NCI-H446 (cell line): ENCODE measurements at regions not wholly inside any gene's neighbourhood (a gene's known extent, or its start where the extent isn't known, plus 50 kb on each side); places are given as distances from the start of the nearest gene placed in this dataset.

Experiments
- DNase-seq, 2 experiments: peaks; one replicate each; lab custom pipeline; 2025; lab: John Stamatoyannopoulos, UW

GRCh38 chr2:83786140-83786539 is 672.9 kb downstream of the SUCLG1 start:
- no peak for DNase-seq

GRCh38 chr2:83784947-83785346 is 674.1 kb downstream of the SUCLG1 start:
- DNase-seq = no peak

DNA sequence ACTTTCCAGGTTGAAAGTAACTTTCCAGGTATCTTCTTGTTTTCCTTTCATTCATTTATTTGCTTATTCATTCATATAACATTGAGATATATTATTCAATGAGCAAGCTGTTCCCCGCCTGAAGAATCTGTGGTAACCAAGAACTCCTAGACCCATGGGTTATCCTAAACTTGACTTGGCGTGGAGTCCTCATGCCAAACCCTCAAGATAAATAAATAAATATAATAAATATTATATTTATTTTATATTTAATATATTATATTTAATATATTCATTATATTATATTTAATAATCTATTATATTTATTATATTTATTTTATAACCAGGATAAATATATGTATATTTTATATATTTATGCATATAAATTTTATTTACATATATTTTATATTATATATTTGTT is 674.8 kb downstream of the SUCLG1 start:
- DNase-seq = no peak

- no peak for DNase-seq
These were observed 677.0 kb downstream of the SUCLG1 start for GRCh38 chr2:83782122-83782521.

DNA sequence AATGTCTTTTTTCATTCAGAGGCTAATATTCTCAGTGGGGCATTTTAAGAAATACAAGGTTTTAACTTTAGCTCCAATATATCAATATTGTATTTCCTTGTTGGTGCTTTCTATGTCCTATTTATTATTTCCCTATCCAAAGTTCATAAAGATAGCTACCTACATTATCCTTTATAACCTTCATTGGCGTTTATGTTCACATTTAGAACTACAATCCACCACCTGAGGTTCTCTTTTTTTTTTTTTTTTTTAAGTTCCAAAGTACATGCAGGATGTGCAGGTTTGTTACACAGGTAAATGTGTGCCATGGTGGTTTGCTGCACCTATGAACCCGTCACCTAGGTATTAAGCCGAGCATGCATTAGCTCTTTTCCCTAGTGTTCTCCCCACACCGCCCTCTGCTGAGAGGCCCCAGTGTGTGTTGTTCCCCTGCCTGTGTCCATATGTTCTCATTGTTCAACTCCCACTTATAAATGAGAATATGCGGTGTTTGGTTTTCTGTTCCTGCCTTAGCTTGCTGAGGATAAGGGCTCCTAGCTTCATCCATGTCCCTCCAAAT is 694.6 kb downstream of the SUCLG1 start:
- no peak for DNase-seq

DNA sequence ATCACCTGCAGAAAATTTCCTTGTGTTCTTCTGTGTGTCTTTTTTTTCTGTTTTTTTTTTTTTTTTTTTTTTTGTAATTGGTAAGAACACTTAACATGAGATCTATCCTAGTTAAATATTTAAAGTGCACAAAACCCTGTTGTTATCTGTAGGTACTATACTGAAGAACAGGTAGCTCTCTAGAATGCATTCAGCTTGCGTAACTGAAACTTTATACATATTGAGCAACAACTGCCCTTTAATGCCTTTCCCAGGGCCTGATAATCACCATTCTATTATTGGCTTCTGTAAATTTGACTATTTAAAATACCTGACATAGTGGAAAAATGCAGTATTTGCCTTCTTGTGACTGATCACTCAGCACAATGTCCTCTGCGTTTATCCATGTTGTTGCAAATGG is 701.8 kb downstream of the SUCLG1 start:
- no peak for DNase-seq

- DNase-seq = no peak
These were observed 702.9 kb downstream of the SUCLG1 start for GRCh38 chr2:83756219-83756618.

DNA sequence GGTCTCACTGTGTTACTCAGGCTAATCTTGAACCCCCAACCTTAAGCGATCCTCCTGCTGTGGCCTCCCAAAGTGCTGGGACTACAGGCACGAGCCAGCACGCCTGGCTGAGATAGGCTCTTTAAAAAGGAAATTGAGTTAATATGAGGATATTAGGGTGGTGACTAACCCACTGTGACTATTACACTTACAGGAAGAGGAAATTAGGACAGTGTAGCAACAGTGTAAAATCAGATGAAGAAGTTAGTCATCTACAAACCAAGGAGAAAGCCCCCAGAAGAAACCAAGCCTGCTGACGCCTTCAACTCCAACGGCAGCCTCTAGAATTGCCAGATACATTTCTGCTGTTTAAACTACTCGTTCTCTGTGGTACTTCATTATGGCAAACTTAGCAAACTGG is 711.9 kb downstream of the SUCLG1 start:
- DNase-seq = no peak

DNA sequence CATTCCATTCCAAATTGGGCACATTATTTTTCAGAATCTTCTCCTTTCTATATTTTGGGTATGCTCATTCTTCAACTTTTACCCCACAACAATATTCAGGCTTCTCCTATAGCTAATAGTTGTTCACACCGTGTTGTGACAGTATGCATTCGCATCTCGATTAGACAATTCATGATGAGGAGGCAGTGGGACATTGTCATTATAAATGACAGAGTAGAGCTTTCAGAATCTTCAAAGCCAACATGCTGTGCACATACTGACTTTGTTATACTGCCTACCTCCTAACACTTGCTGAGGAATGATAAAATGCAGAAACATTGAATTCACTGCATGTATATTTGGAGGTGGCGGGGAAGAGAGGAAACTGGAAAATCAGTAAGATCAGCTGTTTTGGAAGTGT is 714.2 kb downstream of the SUCLG1 start:
- DNase-seq = no peak

DNA sequence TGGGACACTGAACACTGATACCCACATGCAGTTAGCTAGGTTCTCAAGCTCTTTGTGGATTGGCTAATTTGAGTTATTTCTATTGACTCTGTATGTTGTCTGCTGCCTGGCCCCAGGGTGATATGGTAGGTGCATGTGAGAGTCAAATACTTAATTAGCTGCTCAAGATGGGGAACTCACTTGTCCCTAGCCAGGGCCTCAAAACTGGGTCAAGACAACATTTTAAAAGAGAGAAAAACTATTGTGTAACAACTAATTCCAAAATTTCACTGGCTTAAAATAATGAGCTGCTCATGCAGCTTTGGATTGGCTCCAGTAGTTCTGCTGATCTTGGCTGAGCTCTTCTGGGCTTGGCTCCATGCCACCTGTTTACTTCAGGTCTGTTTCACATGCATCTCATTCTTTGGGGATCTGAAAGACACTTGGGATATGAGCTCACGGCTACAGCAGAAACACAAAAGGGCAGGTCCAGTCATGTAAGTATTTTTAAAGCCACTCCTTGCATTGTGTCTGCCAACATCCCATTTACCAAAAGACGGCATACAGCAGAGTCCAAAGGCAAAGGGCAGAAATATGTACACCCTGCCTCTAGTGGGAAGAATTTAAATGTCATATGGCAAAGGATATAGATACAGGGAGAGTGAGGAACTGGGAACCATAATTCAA is 716.8 kb downstream of the SUCLG1 start:
- DNase-seq = peak; percentile 83 to 92

GRCh38 chr2:83730223-83730622 is 728.9 kb downstream of the SUCLG1 start:
- no peak for DNase-seq

DNA sequence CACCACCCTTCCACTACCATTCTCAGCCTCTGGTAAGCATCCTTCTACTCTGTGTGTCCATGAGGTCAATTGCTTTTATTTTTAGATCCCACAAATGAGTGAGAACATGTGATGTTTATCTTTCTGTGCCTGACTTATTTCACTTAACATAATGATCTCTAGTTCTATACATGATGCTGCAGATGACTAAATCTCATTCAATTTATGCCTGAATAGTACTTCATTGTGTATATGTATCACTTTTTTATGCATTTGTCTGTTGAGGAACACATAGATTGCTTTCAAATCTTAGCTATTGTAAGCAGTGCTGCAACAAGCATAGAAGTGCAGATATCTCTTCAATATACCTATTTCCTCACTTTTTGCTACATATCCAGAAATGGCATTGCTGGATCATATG is 733.3 kb downstream of the SUCLG1 start:
- DNase-seq = no peak

DNA sequence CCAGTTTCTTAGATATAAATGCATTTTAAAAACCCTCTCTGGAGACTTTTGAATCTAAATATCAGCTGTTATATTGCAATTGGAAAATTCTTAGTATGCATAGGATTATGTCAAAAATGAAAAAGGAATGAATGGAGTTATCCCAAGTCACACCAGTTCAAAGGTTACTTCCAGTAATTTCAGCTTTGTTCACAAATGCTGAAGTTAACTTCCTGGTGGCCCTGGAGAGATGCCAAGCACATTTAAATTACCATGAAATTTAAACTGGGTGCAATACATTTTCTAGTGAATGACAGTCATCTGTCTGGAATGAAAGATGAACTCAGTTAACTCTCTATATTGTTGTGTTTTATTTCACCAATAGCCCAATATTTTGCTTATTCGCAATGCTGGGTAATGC is 753.9 kb downstream of the SUCLG1 start:
- DNase-seq = peak in 1 of 2 experiments; percentile 3

GRCh38 chr2:83703598-83703997 is 755.5 kb downstream of the SUCLG1 start:
- no peak for DNase-seq

- no peak for DNase-seq
These were observed 762.2 kb downstream of the SUCLG1 start for GRCh38 chr2:83696838-83697237.

GRCh38 chr2:83695530-83695929 is 763.5 kb downstream of the SUCLG1 start:
- DNase-seq = no peak

DNA sequence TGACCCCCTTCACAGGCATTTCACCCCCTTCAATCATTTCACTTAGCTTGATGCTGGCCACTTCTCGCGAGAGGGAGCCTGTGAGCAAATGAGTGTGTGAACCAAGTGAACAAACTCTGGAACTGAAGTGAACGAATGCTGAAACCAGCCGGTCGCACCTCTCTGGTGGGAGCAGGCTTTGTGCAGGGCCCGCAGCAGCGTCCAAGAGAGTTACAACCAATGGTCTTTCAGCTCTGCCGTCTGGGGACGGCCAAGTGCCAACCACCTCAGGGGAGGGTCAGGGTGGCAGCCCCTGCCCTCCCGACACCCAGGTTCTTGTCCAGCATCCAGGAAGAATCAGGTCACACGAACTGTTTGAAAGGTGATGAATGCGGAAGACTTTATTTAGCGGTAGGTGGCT is 764.0 kb downstream of the SUCLG1 start:
- DNase-seq = no peak

GRCh38 chr2:83689402-83689801 is 769.7 kb downstream of the SUCLG1 start:
- no peak for DNase-seq

DNA sequence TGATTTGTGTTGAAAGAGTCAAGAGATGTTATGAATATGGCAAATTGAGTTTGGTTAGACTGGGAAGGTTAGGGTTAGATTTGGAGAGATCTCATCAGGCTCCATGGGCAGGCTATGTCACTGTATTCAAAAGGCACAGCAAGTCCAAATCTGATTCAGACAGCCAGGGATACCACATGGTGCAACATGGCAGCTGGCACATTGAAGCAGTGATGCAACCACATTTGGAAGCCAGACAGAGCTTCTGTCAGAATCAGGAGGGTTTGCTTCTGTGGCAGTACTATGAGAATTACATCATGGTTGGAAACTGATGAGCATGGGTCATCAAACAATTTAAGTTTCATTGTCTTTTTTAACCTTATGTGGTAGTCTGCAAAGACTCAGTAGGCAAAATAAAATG is 772.2 kb downstream of the SUCLG1 start:
- peak; percentile 41 to 83 for DNase-seq

DNA sequence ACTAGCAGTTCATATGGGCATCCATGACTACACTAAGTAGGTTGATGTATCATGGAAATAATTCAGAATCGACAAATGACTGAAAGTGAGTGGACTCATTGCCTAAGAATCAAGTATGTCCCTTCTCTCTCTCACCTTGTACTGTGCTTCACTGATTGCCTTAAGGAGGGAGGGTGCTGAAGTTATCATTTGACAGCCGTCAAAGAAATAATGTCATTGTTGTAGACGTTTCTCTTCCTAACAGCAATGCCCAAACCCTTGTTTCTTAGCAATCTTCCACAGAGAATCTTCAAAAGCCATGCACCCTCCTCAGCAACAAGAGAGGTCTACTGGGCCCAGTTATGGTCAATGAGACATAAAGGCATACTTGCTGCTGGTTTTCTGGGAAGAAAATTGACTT is 785.0 kb downstream of the SUCLG1 start:
- no peak for DNase-seq

DNA sequence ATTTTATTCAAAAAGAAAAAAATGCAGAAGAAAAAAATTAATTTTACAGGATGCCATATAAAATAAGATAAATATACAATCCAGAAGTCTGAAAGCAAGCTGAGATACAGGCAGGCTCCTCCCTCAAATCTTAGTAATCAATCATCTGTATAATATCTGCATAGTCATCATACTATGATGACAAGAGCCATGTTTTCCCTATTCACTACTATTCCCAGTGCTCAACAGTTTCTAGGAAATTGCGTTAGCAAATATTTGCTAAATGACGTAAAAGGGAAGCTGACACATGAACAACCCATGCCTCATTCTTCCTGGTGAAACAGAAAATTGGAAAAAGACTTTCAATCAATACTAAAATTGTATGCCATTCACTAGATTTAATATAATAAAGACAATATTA is 793.2 kb downstream of the SUCLG1 start:
- no peak for DNase-seq

DNA sequence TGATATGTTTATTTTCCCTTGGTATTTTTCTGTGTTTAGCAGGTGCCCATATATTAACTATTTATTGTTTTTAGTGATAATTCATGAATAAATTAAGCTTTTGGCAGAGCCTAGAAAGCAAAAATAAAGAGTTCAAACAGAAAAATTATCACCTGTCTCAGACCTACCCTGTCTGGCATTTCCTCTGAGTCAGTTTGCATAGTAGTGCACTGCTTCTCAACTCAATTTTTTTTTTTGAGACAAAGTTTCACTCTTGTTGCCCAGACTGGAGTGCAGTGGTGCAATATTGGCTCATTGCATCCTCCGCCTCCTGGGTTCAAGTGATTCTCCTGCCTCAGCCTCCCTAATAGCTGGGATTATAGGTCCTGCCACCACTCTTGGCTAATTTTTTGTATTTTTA is 793.9 kb downstream of the SUCLG1 start:
- no peak for DNase-seq

- DNase-seq = no peak
These were observed 797.4 kb downstream of the SUCLG1 start for GRCh38 chr2:83661711-83662110.

DNA sequence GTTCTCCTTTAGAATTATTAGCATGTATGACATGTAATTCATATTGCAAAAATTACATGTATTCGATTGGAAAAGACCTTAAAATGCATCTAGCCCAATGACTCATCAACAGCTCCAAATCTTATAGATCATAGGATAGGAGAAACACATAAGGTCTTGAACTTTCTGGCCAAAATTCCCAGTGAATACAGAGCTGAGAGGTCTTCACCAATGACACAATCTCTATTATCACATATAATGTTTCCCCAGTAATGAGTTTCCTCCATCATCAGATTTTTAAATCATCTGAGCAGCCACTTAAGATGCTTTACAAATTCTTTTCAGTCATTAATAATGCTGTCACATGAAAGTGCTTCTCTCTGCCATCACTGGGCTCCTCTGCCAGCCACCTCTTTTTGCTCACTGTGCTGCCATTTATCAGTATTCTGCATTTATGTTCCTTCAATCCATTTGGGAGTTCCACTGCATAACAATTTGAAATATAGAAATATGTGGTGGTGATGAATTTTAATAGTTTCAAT is 804.9 kb downstream of the SUCLG1 start:
- DNase-seq = peak in 1 of 2 experiments; percentile 6
